HG02852 (cell line): ENCODE measurements at regions not wholly inside any gene's neighbourhood (a gene's known extent, or its start where the extent isn't known, plus 50 kb on each side); places are given as distances from the start of the nearest gene placed in this dataset.
"Not testable (repeated sequence)": the region's sequence is repeated elsewhere in the genome, so short reads cannot be mapped to it uniquely, and the experiment has no call there.

Source experiments
- ATAC-seq: cut with Tn5 transposase; IDR thresholded peaks from one replicate; pipeline ENCODE4 v1.9.1; 2021; ENCODE audit warnings: mild to moderate bottlenecking, moderate library complexity; ENCODE audit not compliant: unreplicated experiment

DNA sequence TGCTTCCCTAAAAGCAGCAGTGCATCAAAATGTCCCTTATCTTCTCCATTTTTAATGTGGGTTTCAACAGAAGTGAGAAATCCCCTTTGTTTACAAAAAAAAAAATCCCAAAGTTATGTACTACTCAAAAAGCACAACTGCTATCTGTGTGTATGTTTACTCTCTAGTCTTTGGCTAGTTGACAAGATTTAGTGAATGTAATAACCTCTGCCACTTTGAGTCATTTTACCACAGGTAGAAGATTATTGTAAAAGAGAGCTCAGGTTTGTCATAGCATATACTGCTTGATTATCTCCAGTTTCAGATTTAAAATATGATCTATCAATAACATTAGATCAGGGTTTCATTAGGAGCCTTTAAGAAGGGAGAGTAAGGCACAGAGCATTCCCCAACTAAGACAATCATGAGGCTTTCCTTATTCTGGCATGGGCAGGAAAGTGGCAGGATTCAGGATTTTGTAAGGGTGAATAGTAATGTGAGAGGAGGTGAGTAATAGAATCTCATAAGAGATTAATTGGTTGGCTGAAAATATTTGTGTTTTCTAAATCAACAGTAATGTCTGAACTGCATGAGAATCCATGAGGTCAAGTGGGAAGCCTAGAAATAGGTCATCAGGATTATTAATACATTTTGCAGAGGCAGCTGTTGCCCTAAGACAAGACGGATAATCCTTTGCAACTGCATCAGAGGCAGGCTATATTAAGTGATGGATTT, 1780.3 kb upstream of the LRRTM1 start:
- ATAC-seq, result no peak

DNA sequence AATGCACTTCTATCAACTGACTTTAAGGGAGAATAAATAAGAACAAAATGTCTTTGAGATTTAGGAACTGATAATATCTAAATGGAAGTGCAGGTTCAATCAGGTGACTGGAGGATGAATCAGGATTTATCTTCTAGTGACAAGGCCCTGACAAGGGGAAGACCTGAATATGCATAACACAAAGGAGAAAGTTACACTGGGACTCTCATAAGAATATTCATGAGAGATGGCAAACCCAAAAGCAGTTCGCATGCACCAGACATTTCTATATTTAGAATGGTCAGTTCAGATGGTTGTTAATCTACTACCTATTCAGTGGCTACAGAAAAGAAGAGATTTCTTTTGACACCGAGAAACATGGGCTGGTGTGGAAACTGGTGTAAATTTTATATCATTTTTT, 1771.3 kb upstream of the LRRTM1 start:
- ATAC-seq, result no peak

DNA sequence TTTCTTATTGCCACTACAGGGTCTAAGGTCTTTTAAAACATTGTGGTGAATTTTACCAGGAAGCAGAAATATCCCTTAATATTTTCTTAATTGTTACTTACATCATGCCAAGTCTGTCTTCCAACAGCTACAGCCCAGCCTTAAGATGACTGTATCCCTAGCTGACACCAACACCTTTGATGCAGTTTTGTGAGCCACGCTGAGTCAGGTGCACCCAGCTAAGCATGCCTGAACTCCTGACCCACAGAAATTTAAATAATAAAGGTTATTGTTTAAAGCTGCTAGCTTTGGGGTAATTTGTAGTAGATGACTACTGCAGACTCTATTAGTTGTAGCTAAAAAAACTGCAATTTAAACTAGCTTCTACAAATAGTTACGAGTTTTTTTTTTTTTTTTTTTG, 1757.9 kb upstream of the LRRTM1 start:
- ATAC-seq, result no peak

DNA sequence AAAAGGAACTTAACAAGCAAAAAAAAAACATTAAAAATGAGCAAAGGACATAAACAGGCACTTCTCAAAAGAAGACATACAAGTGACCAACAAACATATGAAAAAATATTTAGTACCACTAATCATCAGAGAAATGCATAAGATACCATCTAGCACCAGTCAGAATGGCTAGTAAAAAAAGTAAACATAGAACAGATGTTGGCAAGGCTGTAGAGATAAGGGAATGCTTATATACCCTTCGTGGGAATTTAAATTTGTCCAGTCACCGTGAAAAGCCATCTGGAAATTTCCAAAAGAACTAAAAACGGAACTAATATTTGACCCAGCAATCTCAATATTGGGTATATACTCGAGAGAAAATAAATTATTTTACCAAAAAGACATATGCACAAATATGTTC, 1751.3 kb upstream of the LRRTM1 start:
- ATAC-seq, result no peak

DNA sequence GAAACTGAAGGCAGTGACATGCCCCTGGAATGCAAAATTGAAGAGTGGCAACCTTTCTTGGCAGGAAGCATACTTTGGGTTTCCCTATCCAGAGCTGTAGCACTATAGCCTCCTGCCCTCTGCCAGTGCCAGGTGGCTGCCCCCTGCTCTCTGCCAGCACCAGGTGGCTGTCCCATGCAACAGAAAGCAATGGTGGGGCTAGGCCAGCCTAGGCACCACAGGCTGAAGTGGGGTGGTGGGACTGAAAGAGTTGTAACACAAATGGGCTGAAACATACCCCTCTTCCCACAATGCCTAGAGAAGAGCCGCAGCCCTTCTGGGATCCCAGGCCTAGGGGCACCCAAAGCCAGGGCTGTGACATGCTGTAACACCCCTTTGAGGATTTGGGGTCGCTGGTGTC, 1739.3 kb upstream of the LRRTM1 start:
- no peak for ATAC-seq

DNA sequence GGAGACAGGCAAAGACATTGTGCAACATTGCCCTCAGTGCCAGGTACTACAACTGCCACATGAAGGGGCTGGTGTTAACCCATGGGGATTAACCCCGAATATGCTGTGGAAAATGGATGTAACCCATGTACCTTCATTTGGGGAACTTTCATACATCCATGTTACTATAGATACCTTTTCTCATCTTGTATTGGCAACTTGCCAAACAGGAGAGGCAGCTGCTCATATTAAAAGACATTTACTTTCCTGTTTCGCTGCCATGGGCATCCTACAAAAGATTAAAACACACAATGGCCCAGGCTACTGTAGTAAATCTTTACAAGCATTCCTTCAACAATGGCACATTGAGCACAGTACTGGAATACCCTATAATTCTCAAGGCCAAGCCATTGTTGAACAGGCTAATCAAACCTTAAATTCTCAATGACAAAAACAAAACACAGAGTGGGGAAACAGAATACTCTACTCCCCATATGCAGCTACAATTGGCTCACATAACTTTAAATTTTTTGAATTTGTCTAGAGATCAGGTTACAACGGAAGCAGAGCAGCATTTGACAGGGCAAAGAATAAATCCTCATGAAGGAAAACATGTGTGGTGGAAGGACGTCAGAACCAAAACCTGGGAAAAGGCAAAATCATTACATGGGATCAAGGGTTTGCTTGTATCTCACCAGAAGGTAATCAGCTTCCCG, 1723.5 kb upstream of the LRRTM1 start:
- no peak for ATAC-seq

DNA sequence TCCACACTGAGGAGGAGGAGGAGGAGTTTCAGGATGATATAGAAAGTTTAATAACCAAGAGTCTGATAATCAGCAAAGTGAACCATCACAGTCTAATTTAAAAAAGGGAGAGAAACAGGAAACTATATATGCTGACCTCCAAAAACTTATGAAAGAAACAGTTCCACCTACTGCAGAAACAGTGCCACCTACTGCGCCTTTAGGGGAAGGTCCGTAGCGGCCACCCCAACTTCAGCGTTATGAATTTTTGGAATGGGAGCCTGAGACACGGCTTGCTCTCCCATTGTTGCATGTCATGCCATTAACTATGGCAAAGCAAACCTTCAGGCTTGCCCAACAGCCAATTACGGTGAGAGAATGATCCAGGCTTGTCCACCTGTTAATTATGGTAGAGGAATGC, 1719.2 kb upstream of the LRRTM1 start:
- ATAC-seq, result no peak

DNA sequence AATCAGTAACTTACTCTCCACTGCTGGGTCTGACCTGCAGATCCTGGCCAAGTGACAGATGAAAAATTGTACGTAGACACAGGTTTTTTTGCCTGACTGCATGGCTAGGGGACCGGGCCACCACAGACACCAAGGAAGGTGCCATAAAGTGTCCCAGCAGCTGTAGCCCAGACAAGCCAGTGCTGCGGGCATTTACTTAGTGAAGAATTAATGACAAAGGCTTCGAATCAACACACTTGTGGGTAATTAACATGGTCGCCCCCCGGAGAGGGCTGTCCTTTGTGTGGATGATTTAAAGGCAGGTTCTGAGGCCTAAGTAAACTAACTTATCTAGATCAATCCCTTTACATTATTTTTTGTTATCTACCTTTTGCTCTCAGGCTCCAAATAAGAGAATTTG, 1709.1 kb upstream of the LRRTM1 start:
- no peak for ATAC-seq

DNA sequence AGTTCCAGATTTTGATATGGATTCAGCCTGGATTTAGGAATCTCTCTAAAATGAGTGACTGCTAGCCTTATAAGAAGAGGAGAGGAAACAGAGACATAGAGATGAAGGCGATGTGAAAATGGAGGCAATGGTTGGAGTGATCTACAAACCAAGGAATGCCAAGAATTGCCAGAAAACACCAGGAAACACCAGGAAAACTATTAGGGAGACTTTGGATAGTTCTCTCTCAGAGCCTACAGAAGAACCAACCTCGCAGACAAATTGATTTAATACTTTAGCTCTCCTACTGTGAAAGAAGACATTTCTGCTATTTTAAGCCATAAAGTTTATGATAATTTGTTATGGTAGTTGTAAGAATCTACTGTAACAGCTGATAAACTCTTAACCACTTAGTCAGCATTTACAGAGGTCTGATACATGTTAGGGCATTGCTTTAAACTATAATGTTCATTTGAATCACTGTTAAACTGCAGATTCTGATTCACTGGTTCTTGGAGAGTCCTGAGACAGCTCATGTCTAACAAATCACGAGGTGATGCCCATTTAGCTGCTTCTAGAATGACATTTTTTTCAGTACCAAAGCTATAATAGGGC, 1702.6 kb upstream of the LRRTM1 start:
- no peak for ATAC-seq

DNA sequence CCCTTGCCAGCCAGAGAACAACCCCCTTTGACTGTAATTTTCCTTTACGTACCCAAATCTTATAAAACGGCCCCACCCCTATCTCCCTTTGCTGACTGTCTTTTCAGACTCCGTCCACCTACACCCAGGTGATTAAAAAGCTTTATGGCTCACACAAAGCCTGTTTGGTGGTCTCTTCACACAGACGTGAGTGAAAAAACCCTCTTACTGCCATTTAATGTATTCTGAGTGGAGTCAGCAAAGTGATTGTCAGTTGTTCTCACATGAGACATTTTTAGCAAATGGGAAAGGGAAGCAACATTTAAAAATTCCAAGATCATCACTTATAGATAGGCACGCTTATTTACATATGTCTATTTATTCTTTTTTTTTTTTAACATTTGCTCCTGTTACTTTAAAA, 1701.3 kb upstream of the LRRTM1 start:
- not testable (repeated sequence) for ATAC-seq

DNA sequence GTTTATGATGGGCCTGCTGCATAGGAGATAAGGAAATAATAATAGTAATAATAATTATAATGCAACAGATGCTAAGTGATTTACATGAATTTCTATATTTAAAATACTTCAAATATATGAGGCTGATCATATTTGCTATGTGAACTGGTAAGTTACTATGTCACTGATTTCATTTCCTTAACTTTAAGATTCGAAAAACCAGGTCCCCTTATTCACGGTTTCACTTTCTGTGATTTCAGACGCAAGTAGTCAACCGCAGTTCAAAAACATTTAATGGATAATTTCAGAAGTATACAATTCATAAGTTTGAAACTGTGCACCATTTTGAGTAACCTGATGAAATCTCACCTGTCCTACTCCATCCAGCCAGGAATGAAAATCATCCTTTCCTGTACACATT, 1697.1 kb upstream of the LRRTM1 start:
- no peak for ATAC-seq

DNA sequence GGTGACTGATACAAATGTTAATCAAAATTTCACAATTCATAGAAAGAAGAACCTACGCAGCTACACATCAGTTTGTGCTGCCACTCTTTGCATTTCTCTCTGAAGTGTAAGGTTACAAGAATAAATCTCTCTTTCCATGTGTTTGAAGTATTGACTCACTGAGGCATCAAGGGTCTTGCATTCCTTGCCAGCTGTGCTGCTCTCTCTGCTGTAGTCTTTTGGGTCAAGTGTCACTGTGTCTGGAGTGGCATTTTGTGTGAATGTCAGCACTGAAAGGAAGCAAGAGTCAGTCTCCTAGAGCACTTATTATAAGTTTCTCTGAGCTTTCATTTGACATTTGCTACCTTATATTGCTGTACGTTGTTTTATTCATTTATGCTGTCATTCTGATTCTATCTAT, 1696.1 kb upstream of the LRRTM1 start:
- ATAC-seq, result no peak

DNA sequence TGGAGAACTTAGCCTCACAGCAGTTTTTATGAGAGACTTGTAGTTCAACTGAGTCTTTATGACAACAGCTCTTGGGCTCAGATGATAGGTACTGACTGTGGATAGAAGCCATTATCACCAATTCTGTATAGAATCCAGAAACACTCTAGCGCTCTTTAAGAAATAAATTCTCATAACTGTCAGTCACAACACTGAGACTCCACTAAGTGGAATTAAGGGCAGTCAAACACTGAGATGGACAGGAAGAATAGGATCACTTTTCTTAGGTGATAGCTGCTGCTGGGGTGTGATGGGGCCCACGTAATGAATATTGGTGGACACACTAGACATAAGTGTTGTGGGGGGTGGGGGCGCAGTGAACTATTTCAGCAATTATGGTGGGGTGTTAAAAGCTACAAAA, 1691.8 kb upstream of the LRRTM1 start:
- ATAC-seq, result no peak

DNA sequence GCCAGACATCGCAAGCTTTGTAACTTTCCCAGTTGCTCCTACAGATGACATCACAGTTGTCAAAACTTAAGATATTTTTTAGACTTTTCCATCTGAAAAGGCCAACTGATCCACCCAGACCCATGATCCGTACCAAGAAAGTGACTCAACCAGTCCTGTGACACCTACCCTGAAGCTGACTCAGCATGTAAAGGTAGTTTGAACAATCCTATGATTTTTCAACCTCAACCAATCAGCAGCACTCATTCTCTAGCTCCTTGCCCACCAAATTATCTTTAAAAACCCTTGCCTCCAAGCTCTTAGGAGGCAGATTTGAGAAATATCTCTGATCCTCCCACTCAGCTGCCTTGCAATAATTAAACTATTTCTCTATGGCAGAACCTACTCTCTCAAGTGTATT, 1686.7 kb upstream of the LRRTM1 start:
- ATAC-seq, result no peak

DNA sequence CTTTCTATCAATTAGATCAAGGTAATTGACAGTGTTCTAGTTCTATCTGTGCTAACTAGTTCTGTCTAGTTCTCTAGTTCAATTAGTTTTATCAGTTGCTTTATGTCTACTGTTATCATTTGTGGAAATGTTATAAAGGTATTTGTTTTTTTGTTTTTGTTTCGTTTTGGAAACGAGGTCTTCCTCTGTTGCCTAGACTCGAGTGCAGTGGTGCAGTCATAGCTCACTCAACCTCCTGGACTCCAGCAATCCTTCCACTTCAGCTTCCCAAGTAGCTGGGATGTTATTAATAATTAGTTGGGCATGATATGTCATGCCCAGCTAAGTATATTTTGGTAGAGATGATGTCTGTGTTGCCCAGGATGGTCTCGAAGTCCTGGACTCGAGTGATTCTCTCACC, 1682.8 kb upstream of the LRRTM1 start:
- ATAC-seq, result no peak

DNA sequence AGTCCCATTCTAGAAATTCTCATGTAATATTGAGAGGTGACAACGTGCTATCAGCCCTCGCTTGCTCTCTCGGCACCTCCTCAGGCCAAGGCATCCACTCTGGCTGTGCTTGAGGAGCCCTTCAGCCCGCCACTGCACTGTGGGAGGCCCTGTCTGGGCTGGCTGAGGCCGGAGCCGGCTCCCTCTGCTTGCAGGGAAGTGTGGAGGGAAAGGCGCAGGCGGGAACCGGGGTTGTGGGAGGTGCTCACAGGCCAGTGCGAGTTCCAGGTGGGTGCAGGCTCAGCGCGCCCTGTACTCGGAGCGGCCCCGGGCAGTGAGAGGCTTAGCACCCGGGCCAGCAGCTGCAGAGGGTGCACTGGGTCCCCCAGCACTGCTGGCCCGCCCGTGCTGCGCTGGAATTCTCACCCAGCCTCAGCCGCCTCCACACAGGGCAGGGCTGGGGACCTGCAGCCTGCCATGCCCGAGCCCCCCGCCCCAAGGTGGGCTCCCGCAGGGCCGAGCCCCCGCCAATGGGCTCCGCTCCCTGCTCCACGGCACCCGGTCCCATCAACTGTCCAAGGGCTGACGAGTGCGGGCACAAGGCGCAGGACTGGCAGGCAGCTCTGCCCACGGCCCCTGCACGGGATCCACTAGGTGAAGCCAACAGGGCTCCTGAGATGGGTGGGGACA, 1680.6 kb upstream of the LRRTM1 start:
- no peak for ATAC-seq

DNA sequence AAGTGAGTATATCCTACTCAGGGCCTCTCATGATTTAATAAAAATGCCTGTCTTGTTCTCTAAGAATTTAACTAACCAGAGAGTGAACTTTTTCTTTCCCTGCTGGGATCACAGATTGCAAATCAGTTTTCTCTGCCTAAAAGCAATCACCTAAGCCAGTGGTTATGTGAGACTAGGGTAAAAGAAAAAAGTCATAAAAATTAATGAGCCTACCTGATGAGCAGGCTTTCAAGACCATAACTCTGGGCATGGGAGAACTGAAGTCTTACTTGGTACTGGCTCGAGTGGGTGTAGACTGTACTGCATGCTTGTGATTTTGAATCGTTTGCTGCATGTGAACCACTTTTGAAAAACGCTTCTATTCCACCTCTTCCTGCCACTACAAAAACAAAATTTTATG, 1677.0 kb upstream of the LRRTM1 start:
- no peak for ATAC-seq

DNA sequence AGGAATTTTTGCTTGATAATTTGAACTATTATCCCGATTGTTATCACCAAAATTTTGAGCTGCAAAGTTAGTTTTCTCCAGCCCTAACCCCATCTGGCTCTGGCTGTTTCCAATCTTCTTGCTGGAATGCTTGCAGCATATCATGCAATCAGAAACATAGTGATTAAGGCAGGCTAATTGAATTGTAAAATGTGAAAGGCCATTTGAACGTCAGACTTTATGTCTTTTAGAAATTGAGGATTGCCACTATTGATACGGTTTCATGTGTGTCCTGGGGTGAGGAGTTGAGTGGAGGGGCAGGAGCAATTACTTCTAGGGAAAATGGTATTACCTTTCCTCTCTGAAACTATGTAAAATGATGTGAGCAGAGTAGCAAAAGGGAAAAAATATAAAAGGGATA, 1674.5 kb upstream of the LRRTM1 start:
- no peak for ATAC-seq

DNA sequence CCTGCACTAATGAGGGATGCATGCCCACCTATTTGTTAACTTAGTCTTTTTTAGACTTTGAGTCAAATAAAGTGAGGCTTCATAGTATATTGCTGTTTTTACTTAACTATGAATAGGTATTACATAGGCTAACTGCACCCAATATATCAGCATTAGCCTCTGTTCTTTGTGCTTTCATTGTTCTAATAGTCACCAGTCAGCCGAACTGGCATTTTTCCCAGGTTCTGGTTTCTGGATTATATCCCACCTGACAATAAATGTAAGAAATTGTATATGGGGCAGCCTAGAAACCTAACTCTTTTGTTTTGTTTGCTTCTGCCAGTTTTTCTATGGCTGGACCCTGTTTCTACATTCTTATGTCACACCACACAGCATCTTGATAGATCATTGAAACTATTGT, 1672.4 kb upstream of the LRRTM1 start:
- no peak for ATAC-seq

DNA sequence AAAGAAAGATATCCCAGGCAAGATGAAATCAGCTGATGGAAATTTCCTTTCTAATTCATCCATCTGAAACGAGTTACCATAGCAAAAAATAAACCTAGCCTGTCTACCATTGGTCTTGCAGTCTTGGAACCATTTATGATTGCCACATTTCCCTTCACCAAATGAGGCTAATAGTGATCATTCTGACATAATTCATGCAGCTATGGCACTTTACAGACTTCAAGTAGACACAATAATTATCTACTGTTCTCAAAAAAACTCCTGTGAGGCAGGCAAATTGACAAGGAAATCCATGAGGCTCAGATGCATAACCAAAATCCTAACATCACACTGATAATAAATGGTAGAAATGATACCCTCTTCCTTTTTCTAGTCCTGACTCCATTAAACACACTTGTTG, 1669.7 kb upstream of the LRRTM1 start:
- no peak for ATAC-seq

DNA sequence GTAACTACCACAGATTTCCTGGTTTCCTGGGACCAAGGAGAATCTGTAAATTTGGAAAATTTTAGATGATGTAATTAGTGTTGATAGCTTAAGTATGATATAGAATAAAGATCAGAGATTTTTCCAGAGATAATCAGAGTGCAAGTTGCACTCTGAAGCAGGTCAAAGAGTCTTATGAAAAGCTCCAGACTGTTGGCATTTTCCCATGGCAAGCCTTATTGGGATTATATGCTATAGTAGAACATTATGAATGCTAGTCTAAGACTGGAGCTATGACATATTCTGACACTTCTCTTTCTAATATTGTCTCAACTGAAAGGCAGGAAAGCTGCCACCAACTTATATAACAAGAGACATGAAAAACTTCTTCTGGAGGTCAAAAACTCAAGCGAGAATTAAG, 1638.3 kb upstream of the LRRTM1 start:
- ATAC-seq, result no peak

DNA sequence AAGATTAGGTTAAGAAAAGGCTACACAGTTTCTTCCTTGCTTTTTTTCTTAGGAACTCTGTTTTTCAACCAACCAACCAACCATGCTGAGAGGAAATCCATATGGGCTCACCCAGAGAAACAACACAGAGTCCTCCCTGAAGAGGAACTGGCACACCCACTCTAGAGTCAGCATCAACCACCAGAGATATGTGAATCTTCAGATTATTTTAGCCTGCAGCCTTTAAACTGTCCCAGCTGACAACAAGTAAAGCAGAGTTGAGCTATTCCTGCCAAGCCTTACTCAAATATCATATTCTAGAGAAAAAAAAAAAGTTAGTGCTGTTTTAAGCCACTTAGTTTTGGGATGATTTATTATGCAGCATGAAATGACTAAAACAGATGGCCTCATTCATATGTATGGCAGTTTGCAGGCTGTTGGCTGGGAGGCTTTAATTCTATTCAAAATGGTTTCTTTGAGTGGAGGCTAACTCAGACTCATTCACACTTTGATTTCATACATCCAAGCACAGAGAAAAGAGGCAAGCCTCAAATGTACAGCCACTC, 1637.7 kb upstream of the LRRTM1 start:
- ATAC-seq, result no peak
